Sigmoid colon (tissue), 4 donors: ENCODE measurements at regions not wholly inside any gene's neighbourhood (a gene's known extent, or its start where the extent isn't known, plus 50 kb on each side); places are given as distances from the start of the nearest gene placed in this dataset.

Source experiments
- CTCF ChIP-seq, 4 experiments: fragments of 450-650 bp in 3 of 4; fragments of 200-600 bp in 1 of 4; IDR thresholded peaks; one replicate each; pipeline ENCODE4 v1.5.1; 2016 to 2019; ENCODE audit warnings: antibody characterized with exemption in 4 of 4, mild to moderate bottlenecking in 3 of 4, moderate library complexity in 2 of 4
- EP300 ChIP-seq, 4 donors: sonication (generic); formaldehyde crosslinking; IDR thresholded peaks; one replicate each; pipeline ENCODE4 v1.6.1; 2017; ENCODE audit warnings: antibody characterized with exemption in 4 of 4
- POLR2A ChIP-seq, 2 donors: fragments of 450-650 bp; IDR thresholded peaks; one replicate each; pipeline ENCODE4 v1.6.1; 2016; ENCODE audit warnings: antibody characterized with exemption in 2 of 2, mild to moderate bottlenecking in 2 of 2, moderate library complexity in 2 of 2
- POLR2AphosphoS5 ChIP-seq, 4 donors: sonication (generic); formaldehyde crosslinking; IDR thresholded peaks; one replicate each; pipeline ENCODE4 v1.6.1; 2017; ENCODE audit warnings: antibody characterized with exemption in 4 of 4

- TF ChIP-seq CTCF (IDR thresholded peaks at IDR 0.05), result no peak
- no peak for TF ChIP-seq EP300 (IDR thresholded peaks at IDR 0.05)
- TF ChIP-seq POLR2AphosphoS5 (IDR thresholded peaks at IDR 0.05), result no peak
- TF ChIP-seq POLR2A (IDR thresholded peaks at IDR 0.05), result no peak
Observed at GRCh38 chr13:85615031-85615430, 184.2 kb downstream of the SLITRK6 start.
